HepG2 (cell line): ENCODE measurements at regions not wholly inside any gene's neighbourhood (a gene's known extent, or its start where the extent isn't known, plus 50 kb on each side); places are given as distances from the start of the nearest gene placed in this dataset.

Source experiments
- BRD4 ChIP-seq: sonication (generic); formaldehyde crosslinking; IDR thresholded peaks from 2 replicates; pipeline ENCODE4 v1.4.0; 2020; ENCODE audit warnings: missing genetic modification reagents
- ELF1 ChIP-seq: sonication (generic); formaldehyde crosslinking; IDR thresholded peaks from 2 replicates; pipeline ENCODE4 v1.4.0; 2020; ENCODE audit warnings: missing genetic modification reagents
- ERF ChIP-seq: IDR thresholded peaks from 2 replicates; pipeline ENCODE4 v1.6.1; 2018; ENCODE audit warnings: missing biosample characterization, missing genetic modification reagents
- ETV6 ChIP-seq: sonication (generic); formaldehyde crosslinking; conservative IDR thresholded peaks from 2 replicates; pipeline ENCODE4 v1.4.0; 2020; ENCODE audit warnings: missing genetic modification reagents
- GATAD1 ChIP-seq: IDR thresholded peaks from 2 replicates; pipeline ENCODE4 v1.6.1; 2016; ENCODE audit warnings: missing genetic modification reagents, missing compliant biosample characterization
- HNRNPL ChIP-seq: fragments of 200-400 bp; formaldehyde crosslinking; IDR thresholded peaks from 2 replicates; pipeline ENCODE4 v1.6.1; 2017; ENCODE audit warnings: mild to moderate bottlenecking, low read depth, low read length
- MLLT10 ChIP-seq: sonication (generic); formaldehyde crosslinking; IDR thresholded peaks from 2 replicates; pipeline ENCODE4 v1.4.0; 2020; ENCODE audit warnings: missing genetic modification reagents
- NCOA5 ChIP-seq: sonication (generic); formaldehyde crosslinking; IDR thresholded peaks from 2 replicates; pipeline ENCODE4 v1.4.0; 2020; ENCODE audit warnings: missing genetic modification reagents
- PHF21A ChIP-seq: sonication (generic); formaldehyde crosslinking; IDR thresholded peaks from 2 replicates; pipeline ENCODE4 v1.5.0; 2020; ENCODE audit warnings: mild to moderate bottlenecking, missing genetic modification reagents
- POLR2AphosphoS5 ChIP-seq: IDR thresholded peaks from 2 replicates; pipeline ENCODE4 v1.6.1; 2012; ENCODE audit warnings: low read depth, low read length
- REPIN1 ChIP-seq: sonication (generic); formaldehyde crosslinking; IDR thresholded peaks from 2 replicates; pipeline ENCODE4 v1.8.0; 2022; ENCODE audit warnings: missing genetic modification reagents, low read depth, mild to moderate bottlenecking, borderline replicate concordance
- SKI ChIP-seq: fragments of 450-650 bp; IDR thresholded peaks from one replicate; pipeline ENCODE4 v1.6.1; 2018; ENCODE audit warnings: mild to moderate bottlenecking; ENCODE audit not compliant: partially characterized antibody
- SRSF1 ChIP-seq: fragments of 200-400 bp; formaldehyde crosslinking; optimal IDR thresholded peaks from 2 replicates; pipeline ENCODE3; 2017; ENCODE audit warnings: mild to moderate bottlenecking, low read depth, low read length, moderate library complexity
- TFAP4 ChIP-seq: sonication (generic); IDR thresholded peaks from 2 replicates; pipeline ENCODE4 v1.6.1; 2016; ENCODE audit warnings: low read depth, borderline replicate concordance
- UBTF ChIP-seq: sonication (generic); formaldehyde crosslinking; IDR thresholded peaks from 2 replicates; pipeline ENCODE4 v1.4.0; 2020; ENCODE audit warnings: mild to moderate bottlenecking, missing genetic modification reagents
- YY1 ChIP-seq: IDR thresholded peaks from 2 replicates; pipeline ENCODE4 v1.6.1; 2011; ENCODE audit warnings: low read length, low read depth, moderate library complexity, mild to moderate bottlenecking; ENCODE audit not compliant: insufficient read depth, insufficient replicate concordance
- ZBTB34 ChIP-seq: sonication (generic); formaldehyde crosslinking; IDR thresholded peaks from 2 replicates; pipeline ENCODE4 v1.8.0; 2022; ENCODE audit warnings: mild to moderate bottlenecking, missing genetic modification reagents
- ZNF207 ChIP-seq: fragments of 450-650 bp; IDR thresholded peaks from 2 replicates; pipeline ENCODE4 v1.6.1; 2016; ENCODE audit warnings: antibody characterized with exemption, borderline replicate concordance
- ZNF281 ChIP-seq: sonication (generic); formaldehyde crosslinking; IDR thresholded peaks from 2 replicates; pipeline ENCODE4 v1.4.0; 2020; ENCODE audit warnings: missing genetic modification reagents, borderline replicate concordance
- ZNF580 ChIP-seq: IDR thresholded peaks from 2 replicates; pipeline ENCODE4 v1.6.1; 2016; ENCODE audit warnings: low read depth, borderline replicate concordance
- ZNF672 ChIP-seq: sonication (generic); formaldehyde crosslinking; IDR thresholded peaks from 2 replicates; pipeline ENCODE4 v1.8.1; 2022; ENCODE audit warnings: missing genetic modification reagents
- ZNF839 ChIP-seq: sonication (generic); formaldehyde crosslinking; IDR thresholded peaks from 2 replicates; pipeline ENCODE4 v1.4.0; 2020; ENCODE audit warnings: missing genetic modification reagents, mild to moderate bottlenecking, borderline replicate concordance

GRCh38 chr15:31216215-31216911, 110.3 kb upstream of the KLF13 start (continued):
- peak; percentile 61 for TF ChIP-seq POLR2AphosphoS5
- TF ChIP-seq ZNF839 (CRISPR knock-in tag), result no peak
- TF ChIP-seq ZNF580 (CRISPR knock-in tag), result no peak; the same call in 1 of the 2 replicates
- TF ChIP-seq ZBTB34 (CRISPR knock-in tag), result no peak
- 0 out of 2 replicates have a peak, but pooled peaks have one; percentile 61 for TF ChIP-seq ETV6 (CRISPR knock-in tag)
- TF ChIP-seq NCOA5, result no peak
- 0 out of 2 replicates have a peak, but pooled peaks have one; percentile 67 for TF ChIP-seq HNRNPL
- TF ChIP-seq ZNF281 (CRISPR knock-in tag), result peak; percentile 63; the same call in 1 of the 2 replicates
- peak; percentile 82 for TF ChIP-seq UBTF
- TF ChIP-seq GATAD1, result peak; percentile 50; the same call in 1 of the 2 replicates
- peak; percentile 71 for TF ChIP-seq SRSF1
- peak; percentile 65; the same call in 1 of the 2 replicates for TF ChIP-seq BRD4 (CRISPR knock-in tag)
- peak; percentile 42; the same call in 1 of the 2 replicates for TF ChIP-seq PHF21A (CRISPR knock-in tag)
- peak; percentile 67 for TF ChIP-seq ERF (CRISPR knock-in tag)
- peak; percentile 38; the same call in 1 of the 2 replicates for TF ChIP-seq TFAP4
- peak; percentile 28; the same call in 1 of the 2 replicates for TF ChIP-seq ELF1 (CRISPR knock-in tag)
- no peak for TF ChIP-seq MLLT10 (CRISPR knock-in tag)
- TF ChIP-seq YY1, result no peak
- TF ChIP-seq ZNF207, result no peak
- 0 out of 2 replicates have a peak, but pooled peaks have one; percentile 90 for TF ChIP-seq ZNF672 (CRISPR knock-in tag)
- TF ChIP-seq SKI, result no peak
- 0 out of 2 replicates have a peak, but pooled peaks have one; percentile 42 for TF ChIP-seq REPIN1 (CRISPR knock-in tag)
